Vagina (tissue), 2 donors: ENCODE measurements at regions not wholly inside any gene's neighbourhood (a gene's known extent, or its start where the extent isn't known, plus 50 kb on each side); places are given as distances from the start of the nearest gene placed in this dataset.
"Not testable (repeated sequence)": the region's sequence is repeated elsewhere in the genome, so short reads cannot be mapped to it uniquely, and the experiment has no call there.

Experiments used
- DNase-seq, 2 donors: peaks; one replicate each; pipeline ENCODE4 v3.0.0-alpha.2; 2017; ENCODE audit errors: extremely low spot score in 2 of 2
- H3K27ac ChIP-seq: fragments of 200-600 bp; sonication (generic); one replicate; pipeline ENCODE4 v1.5.1; 2019
- H3K27me3 ChIP-seq: fragments of 200-600 bp; sonication (generic); one replicate; pipeline ENCODE4 v1.5.1; 2019
- H3K36me3 ChIP-seq, 2 donors: fragments of 200-600 bp; sonication (generic); one replicate each; pipeline ENCODE4 v1.5.1; 2017 to 2019
- H3K4me1 ChIP-seq: fragments of 200-600 bp; sonication (generic); one replicate; pipeline ENCODE4 v1.5.1; 2019
- H3K4me3 ChIP-seq, 2 donors: fragments of 200-600 bp; sonication (generic); 1 replicate in 1 of 2; 2 replicates in 1 of 2; pipeline ENCODE4 v1.5.1; 2016 to 2019
- H3K9me3 ChIP-seq: fragments of 200-600 bp; sonication (generic); one replicate; pipeline ENCODE4 v1.5.1; 2019
- POLR2A ChIP-seq, 2 donors: fragments of 450-650 bp; IDR thresholded peaks; one replicate each; pipeline ENCODE4 v1.6.1; 2017; ENCODE audit warnings: antibody characterized with exemption in 2 of 2, mild to moderate bottlenecking in 2 of 2, moderate library complexity in 2 of 2
- POLR2AphosphoS5 ChIP-seq, 2 donors: sonication (generic); formaldehyde crosslinking; IDR thresholded peaks; one replicate each; pipeline ENCODE4 v1.9.0; 2017; ENCODE audit warnings: antibody characterized with exemption in 2 of 2, mild to moderate bottlenecking in 2 of 2, low read depth in 1 of 2; ENCODE audit not compliant: insufficient read depth in 1 of 2
- intact Hi-C: fragments of 100-400 bp; cut with DNase I; formaldehyde crosslinking; loops from one replicate; pipeline ENCODE4 v1.15.1; 2023
- TF ChIP-seq, protein P1 (sequence below), 3 experiments: fragments of 450-650 bp in 2 of 3; fragments of 200-600 bp in 1 of 3; sonication (generic) in 1 of 3; IDR thresholded peaks; one replicate each; pipeline ENCODE4 v1.5.1; 2017 to 2019; ENCODE audit warnings: antibody characterized with exemption in 3 of 3, mild to moderate bottlenecking in 2 of 3, moderate library complexity in 2 of 3

GRCh38 chr2:123839326-123839725, 185.8 kb upstream of the CNTNAP5 start:
- no peak for DNase-seq
- Histone ChIP-seq H3K4me3 (no peak overlapping the region), H3K9me3 (no peaks in the 10 kb centered on the region), H3K27me3 (no peaks in the 10 kb centered on the region), H3K4me1 (no peaks in the 10 kb centered on the region), H3K36me3 (no peaks in the 10 kb centered on the region), H3K27ac (no peak overlapping the region)
- TF ChIP-seq POLR2A (IDR thresholded peaks at IDR 0.05), result no peak
- TF ChIP-seq POLR2AphosphoS5 (IDR thresholded peaks at IDR 0.05; ENCODE audit: insufficient read depth in 1 of 2, low read depth in 1 of 2), result no peak
- TF ChIP-seq, protein P1, sequence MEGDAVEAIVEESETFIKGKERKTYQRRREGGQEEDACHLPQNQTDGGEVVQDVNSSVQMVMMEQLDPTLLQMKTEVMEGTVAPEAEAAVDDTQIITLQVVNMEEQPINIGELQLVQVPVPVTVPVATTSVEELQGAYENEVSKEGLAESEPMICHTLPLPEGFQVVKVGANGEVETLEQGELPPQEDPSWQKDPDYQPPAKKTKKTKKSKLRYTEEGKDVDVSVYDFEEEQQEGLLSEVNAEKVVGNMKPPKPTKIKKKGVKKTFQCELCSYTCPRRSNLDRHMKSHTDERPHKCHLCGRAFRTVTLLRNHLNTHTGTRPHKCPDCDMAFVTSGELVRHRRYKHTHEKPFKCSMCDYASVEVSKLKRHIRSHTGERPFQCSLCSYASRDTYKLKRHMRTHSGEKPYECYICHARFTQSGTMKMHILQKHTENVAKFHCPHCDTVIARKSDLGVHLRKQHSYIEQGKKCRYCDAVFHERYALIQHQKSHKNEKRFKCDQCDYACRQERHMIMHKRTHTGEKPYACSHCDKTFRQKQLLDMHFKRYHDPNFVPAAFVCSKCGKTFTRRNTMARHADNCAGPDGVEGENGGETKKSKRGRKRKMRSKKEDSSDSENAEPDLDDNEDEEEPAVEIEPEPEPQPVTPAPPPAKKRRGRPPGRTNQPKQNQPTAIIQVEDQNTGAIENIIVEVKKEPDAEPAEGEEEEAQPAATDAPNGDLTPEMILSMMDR (IDR thresholded peaks at IDR 0.05), result no peak
- intact Hi-C loops, result no loop called here

DNA sequence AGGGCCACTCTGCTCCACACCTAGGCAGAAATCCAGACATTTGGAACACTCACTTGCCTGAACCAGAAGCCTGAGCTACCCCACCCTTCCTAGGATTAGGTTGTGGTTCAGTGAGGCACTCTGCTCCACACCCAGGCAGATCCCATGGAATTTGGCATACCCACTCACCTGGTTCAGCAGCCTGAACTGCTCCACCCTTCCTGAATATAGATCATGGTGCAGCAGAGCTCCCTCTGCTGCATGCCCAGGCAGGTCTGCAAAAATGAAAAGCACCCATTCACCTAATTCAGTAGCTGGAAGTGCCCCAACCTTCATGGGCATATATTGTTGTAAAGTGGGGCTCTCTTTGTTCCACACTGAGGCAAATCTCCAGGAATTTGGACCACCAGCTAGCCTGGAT, 185.1 kb upstream of the CNTNAP5 start:
- Histone ChIP-seq H3K4me1 (no peaks in the 10 kb centered on the region), H3K9me3 (no peaks in the 10 kb centered on the region), H3K36me3 (no peaks in the 10 kb centered on the region), H3K27ac (no peak overlapping the region), H3K4me3 (no peak overlapping the region), H3K27me3 (no peaks in the 10 kb centered on the region)
- TF ChIP-seq, protein P1 (IDR thresholded peaks at IDR 0.05), result no peak
- TF ChIP-seq POLR2A (IDR thresholded peaks at IDR 0.05), result no peak
- no peak for TF ChIP-seq POLR2AphosphoS5 (IDR thresholded peaks at IDR 0.05; ENCODE audit: insufficient read depth in 1 of 2, low read depth in 1 of 2)
- intact Hi-C loops, result no loop called here
- no peak for DNase-seq

- H3K4me1 ChIP-seq, result no peaks in the 10 kb centered on the region
- no peaks in the 10 kb centered on the region for H3K36me3 ChIP-seq
- intact Hi-C loops, result no loop called here
- no peak overlapping the region for H3K27ac ChIP-seq
- H3K27me3 ChIP-seq, result no peaks in the 10 kb centered on the region
- no peak for DNase-seq
- H3K9me3 ChIP-seq, result no peaks in the 10 kb centered on the region
- TF ChIP-seq POLR2A (IDR thresholded peaks at IDR 0.05) (no peak), POLR2AphosphoS5 (IDR thresholded peaks at IDR 0.05; ENCODE audit: insufficient read depth in 1 of 2, low read depth in 1 of 2) (no peak)
- TF ChIP-seq, protein P1 (IDR thresholded peaks at IDR 0.05), result no peak
- H3K4me3 ChIP-seq, result no peak overlapping the region
Measured at GRCh38 chr2:123840574-123840973, 184.5 kb upstream of the CNTNAP5 start.

DNA sequence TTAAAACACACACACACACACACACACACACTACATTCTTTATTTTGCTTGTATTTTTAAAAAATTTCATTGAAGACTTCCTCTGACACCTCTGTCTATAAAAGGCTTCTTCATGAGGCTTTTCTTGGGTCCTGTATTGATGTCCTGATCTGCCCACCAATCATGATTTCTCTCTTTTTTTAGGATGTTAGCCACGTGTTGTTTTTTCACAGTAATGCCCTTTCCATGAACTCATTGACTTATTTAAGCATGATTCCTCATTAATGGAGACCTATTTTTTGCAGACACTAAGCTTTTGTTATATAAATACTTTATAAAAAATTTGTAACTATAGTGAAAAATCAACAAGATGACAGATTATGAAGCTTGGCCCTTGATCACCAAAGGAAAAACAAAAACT, 173.8 kb upstream of the CNTNAP5 start:
- H3K4me1 ChIP-seq, result no peaks in the 10 kb centered on the region
- no peak for TF ChIP-seq POLR2A (IDR thresholded peaks at IDR 0.05)
- TF ChIP-seq, protein P1 (IDR thresholded peaks at IDR 0.05), result no peak
- no peak for TF ChIP-seq POLR2AphosphoS5 (IDR thresholded peaks at IDR 0.05; ENCODE audit: insufficient read depth in 1 of 2, low read depth in 1 of 2)
- H3K36me3 ChIP-seq, result no peaks in the 10 kb centered on the region
- H3K9me3 ChIP-seq, result no peaks in the 10 kb centered on the region
- intact Hi-C loops, result no loop called here
- DNase-seq, result no peak
- H3K27me3 ChIP-seq, result no peaks in the 10 kb centered on the region
- no peak overlapping the region for H3K4me3 ChIP-seq
- no peak overlapping the region for H3K27ac ChIP-seq

- intact Hi-C loops, result no loop called here
- Histone ChIP-seq H3K27me3 (no peaks in the 10 kb centered on the region), H3K27ac (no peak overlapping the region), H3K36me3 (no peaks in the 10 kb centered on the region), H3K9me3 (no peaks in the 10 kb centered on the region), H3K4me1 (no peaks in the 10 kb centered on the region), H3K4me3 (no peak overlapping the region)
- TF ChIP-seq POLR2AphosphoS5 (IDR thresholded peaks at IDR 0.05; ENCODE audit: insufficient read depth in 1 of 2, low read depth in 1 of 2), result no peak
- TF ChIP-seq, protein P1 (IDR thresholded peaks at IDR 0.05), result no peak
- no peak for TF ChIP-seq POLR2A (IDR thresholded peaks at IDR 0.05)
- DNase-seq, result no peak
Measured at GRCh38 chr2:123853161-123853560, 171.9 kb upstream of the CNTNAP5 start.

DNA sequence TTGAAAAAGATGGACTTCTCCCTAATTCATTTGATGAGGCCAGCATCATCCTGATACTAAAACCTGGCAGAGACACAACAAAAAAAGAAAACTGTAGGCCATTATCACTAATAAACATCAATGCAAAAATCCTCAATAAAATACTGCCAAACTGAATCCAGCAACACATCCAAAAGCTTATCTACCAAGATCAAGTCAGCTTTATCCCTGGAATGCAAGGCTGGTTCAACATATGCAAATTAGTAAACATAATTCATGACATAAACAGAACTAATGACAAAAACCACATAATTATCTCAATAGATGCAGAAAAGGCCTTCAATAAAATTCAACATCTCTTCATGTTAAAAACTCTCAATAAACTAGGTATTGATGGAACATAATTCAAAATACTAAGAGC, 166.1 kb upstream of the CNTNAP5 start:
- H3K4me3 ChIP-seq, DNase-seq, H3K4me1 ChIP-seq, H3K27ac ChIP-seq, H3K36me3 ChIP-seq, H3K27me3 ChIP-seq, intact Hi-C loops, H3K9me3 ChIP-seq: not testable (repeated sequence)
